ENCODE measurements at regions not wholly inside any gene's neighbourhood (a gene's known extent, or its start where the extent isn't known, plus 50 kb on each side); places are given as distances from the start of the nearest gene placed in this dataset.

DNA sequence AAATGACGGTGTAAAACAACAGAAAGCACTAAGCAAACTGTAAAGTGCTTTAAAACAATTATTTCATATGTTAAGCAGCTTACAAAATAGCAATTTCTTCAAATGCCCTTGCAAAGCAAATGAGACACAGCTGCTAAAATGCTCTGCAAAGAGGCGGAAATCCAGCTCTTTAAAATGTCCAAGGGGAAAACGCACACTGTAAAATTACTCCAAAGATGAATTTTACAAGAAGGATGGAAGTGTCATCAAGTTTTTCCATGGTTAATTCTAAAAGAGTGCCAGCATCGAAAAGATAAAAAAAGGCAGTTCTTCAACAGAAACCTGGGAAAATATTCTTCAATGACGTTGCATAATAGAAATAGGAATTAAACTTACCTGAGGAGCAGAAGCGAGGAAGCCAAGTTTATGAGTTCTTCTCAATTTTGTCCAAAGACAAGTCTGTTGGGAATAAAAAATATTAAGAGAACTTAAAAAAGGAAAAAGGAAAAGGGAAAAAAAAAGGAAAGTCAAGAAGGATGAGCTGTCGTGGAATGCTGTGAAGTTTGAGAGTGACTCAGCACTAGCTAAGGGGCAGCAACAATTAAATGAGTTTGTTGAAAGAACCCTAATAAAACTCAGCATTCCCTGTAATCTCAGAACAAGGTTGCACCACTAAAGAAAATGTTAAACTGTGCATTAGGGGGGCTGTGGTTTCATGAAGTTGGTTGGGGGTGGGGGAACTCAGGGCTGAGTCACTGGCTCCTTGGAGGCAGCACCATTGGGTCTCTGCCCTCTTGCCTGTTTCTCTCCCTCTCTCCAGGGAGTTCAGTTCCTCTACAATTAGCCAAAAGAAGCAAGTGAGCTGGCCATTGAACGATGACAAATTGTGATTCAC is 64.2 kb upstream of the BLID start:
- Mint-ChIP-seq H3K4me3 (no peak overlapping the region), H3K27me3 (no peaks in the 10 kb centered on the region), H3K36me3 (ENCODE audit: low read depth) (no peaks in the 10 kb centered on the region), H3K27ac (no peak overlapping the region), H3K9me3 (no peaks in the 10 kb centered on the region), H3K4me1 (no peaks in the 10 kb centered on the region)
- no peak for DNase-seq
- ChIA-PET CTCF (interaction anchor here (1.0 to 1.3 kb wide), 2 partner anchors 17 to 26 kb away, joined by 3 to 5 read pairs; no protein-coding TSS in a partner anchor), POLR2A (no interaction called here)

GRCh38 chr11:122178795-122179194 is 62.8 kb upstream of the BLID start:
- no peaks in the 10 kb centered on the region for H3K9me3 Mint-ChIP-seq
- DNase-seq = no peak
- H3K36me3 Mint-ChIP-seq (ENCODE audit: low read depth) = no peaks in the 10 kb centered on the region
- POLR2A ChIA-PET = no interaction called here
- H3K4me3 Mint-ChIP-seq = no peak overlapping the region
- no peaks in the 10 kb centered on the region for H3K4me1 Mint-ChIP-seq
- H3K27me3 Mint-ChIP-seq = no peaks in the 10 kb centered on the region
- H3K27ac Mint-ChIP-seq = no peak overlapping the region
- CTCF ChIA-PET = no interaction called here

GRCh38 chr11:122177238-122177637 is 61.2 kb upstream of the BLID start:
- H3K4me3 Mint-ChIP-seq = no peak overlapping the region
- CTCF ChIA-PET = no interaction called here
- no peak overlapping the region for H3K27ac Mint-ChIP-seq
- POLR2A ChIA-PET = no interaction called here
- H3K4me1 Mint-ChIP-seq = no peaks in the 10 kb centered on the region
- H3K27me3 Mint-ChIP-seq = no peaks in the 10 kb centered on the region
- no peaks in the 10 kb centered on the region for H3K36me3 Mint-ChIP-seq (ENCODE audit: low read depth)
- DNase-seq = no peak
- H3K9me3 Mint-ChIP-seq = no peaks in the 10 kb centered on the region

DNA sequence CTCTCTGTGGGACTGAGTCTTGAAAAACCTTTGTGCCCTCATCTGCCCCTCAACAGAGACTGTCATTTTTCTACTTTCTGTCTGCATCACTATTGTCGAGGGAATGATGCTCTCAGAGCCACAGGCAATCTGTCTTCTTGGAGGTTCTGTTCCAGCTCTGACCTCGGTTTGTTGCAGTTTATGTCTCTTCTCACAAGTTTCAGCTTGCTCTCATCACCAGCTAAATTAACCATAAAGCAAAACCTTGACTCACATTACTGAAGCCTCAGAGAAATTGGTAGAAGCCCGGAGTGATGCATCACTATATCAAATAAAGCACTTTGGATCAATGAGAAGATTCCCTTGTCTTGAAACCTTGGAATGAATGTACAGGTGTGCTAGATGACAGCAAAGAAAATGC is 60.6 kb upstream of the BLID start:
- CTCF ChIA-PET = no interaction called here
- H3K36me3 Mint-ChIP-seq (ENCODE audit: low read depth) = no peaks in the 10 kb centered on the region
- DNase-seq = no peak
- no peak overlapping the region for H3K27ac Mint-ChIP-seq
- no peak overlapping the region for H3K4me3 Mint-ChIP-seq
- POLR2A ChIA-PET = no interaction called here
- no peaks in the 10 kb centered on the region for H3K27me3 Mint-ChIP-seq
- H3K4me1 Mint-ChIP-seq = no peaks in the 10 kb centered on the region
- no peaks in the 10 kb centered on the region for H3K9me3 Mint-ChIP-seq

GRCh38 chr11:122175306-122175705 is 59.3 kb upstream of the BLID start:
- H3K4me3 Mint-ChIP-seq = no peak overlapping the region
- POLR2A ChIA-PET = no interaction called here

DNA sequence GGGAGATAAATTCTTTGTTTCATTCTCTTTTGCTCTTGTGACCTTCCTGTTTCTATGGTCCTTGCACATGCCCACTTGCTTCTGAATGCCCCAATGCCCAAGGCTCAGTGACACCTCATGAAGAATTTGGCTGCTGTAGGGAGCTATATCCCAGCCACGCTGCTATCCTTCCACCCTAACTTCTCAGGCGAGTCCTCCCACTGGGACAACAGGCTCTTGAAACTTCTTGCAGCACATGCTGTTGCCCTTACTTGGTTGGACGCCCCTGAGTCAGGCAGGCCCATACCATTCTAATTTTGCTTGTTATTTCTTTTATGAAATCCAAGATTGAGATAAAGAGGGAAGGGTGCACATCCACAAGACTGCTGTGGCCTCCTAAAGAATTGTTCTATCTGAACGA is 57.6 kb upstream of the BLID start:
- no peak overlapping the region for H3K27ac Mint-ChIP-seq
- no peaks in the 10 kb centered on the region for H3K4me1 Mint-ChIP-seq
- no peaks in the 10 kb centered on the region for H3K27me3 Mint-ChIP-seq
- no peak for DNase-seq
- ChIA-PET POLR2A (no interaction called here), CTCF (no interaction called here)
- no peaks in the 10 kb centered on the region for H3K36me3 Mint-ChIP-seq (ENCODE audit: low read depth)
- no peaks in the 10 kb centered on the region for H3K9me3 Mint-ChIP-seq
- H3K4me3 Mint-ChIP-seq = no peak overlapping the region

More at GRCh38 chr11:122175306-122175705, 59.3 kb upstream of the BLID start:
- Mint-ChIP-seq H3K27ac (no peak overlapping the region), H3K9me3 (no peaks in the 10 kb centered on the region), H3K36me3 (ENCODE audit: low read depth) (no peaks in the 10 kb centered on the region), H3K4me1 (no peaks in the 10 kb centered on the region), H3K27me3 (no peaks in the 10 kb centered on the region)
- no peak for DNase-seq
- CTCF ChIA-PET = interaction anchor here (0.5 kb wide), 1 partner anchor 903 kb away, joined by 3 read pairs; no protein-coding TSS in a partner anchor

- CTCF ChIA-PET = no interaction called here
- no peaks in the 10 kb centered on the region for H3K36me3 Mint-ChIP-seq (ENCODE audit: low read depth)
- H3K27me3 Mint-ChIP-seq = no peaks in the 10 kb centered on the region
Observed at GRCh38 chr11:122173074-122173450, 57.0 kb upstream of the BLID start.

GRCh38 chr11:122172352-122173073 is 56.5 kb upstream of the BLID start:
- Mint-ChIP-seq H3K27me3 (no peaks in the 10 kb centered on the region), H3K4me3 (no peak overlapping the region), H3K36me3 (ENCODE audit: low read depth) (no peaks in the 10 kb centered on the region), H3K9me3 (no peaks in the 10 kb centered on the region), H3K4me1 (no peaks in the 10 kb centered on the region), H3K27ac (no peak overlapping the region)
- DNase-seq = no peak
- CTCF ChIA-PET = no interaction called here
- POLR2A ChIA-PET = no interaction called here

More at GRCh38 chr11:122173074-122173450, 57.0 kb upstream of the BLID start:
- POLR2A ChIA-PET = no interaction called here
- Mint-ChIP-seq H3K9me3 (no peaks in the 10 kb centered on the region), H3K4me1 (no peaks in the 10 kb centered on the region), H3K4me3 (no peak overlapping the region), H3K27ac (no peak overlapping the region)
- DNase-seq = no peak

DNA sequence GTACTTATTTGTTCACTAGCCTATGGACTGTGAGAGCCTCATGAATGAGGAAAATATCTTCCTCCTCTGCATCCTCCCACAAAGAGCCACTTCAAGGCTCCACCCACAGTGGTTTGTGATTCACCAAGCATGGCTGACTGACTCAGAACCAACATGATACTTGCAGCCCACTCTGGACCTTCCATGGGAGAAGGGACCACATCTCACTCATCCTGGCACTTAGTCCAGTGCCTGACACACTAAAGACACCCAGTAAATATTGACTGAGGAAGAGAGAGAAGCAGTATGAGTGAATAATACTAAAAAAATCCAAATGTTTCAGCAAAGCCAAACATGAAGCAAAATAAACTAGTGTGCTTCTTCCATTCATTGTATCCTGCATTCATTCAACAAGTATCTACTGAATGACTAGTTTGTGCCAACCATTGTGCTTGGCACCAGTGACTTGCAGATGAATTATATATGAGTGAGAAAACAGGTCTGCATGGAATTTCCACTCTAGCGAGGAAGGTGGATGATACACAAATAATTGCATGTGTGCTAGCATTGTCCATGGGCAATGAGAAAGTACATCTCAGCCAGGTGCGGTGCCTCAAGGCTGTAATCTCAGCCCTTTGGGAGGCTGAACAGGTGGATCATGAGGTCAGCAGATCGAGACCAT is 54.9 kb upstream of the BLID start:
- CTCF ChIA-PET = no interaction called here
- no peaks in the 10 kb centered on the region for H3K27me3 Mint-ChIP-seq
- H3K9me3 Mint-ChIP-seq = no peaks in the 10 kb centered on the region
- POLR2A ChIA-PET = no interaction called here
- no peaks in the 10 kb centered on the region for H3K4me1 Mint-ChIP-seq
- no peak overlapping the region for H3K27ac Mint-ChIP-seq
- H3K36me3 Mint-ChIP-seq (ENCODE audit: low read depth) = no peaks in the 10 kb centered on the region
- no peak overlapping the region for H3K4me3 Mint-ChIP-seq
- no peak for DNase-seq

- Mint-ChIP-seq H3K4me1 (no peaks in the 10 kb centered on the region), H3K27me3 (no peaks in the 10 kb centered on the region), H3K4me3 (no peak overlapping the region), H3K36me3 (ENCODE audit: low read depth) (no peaks in the 10 kb centered on the region), H3K27ac (no peak overlapping the region), H3K9me3 (no peaks in the 10 kb centered on the region)
- POLR2A ChIA-PET = no interaction called here
- no peak for DNase-seq
- CTCF ChIA-PET = no interaction called here
Observed at GRCh38 chr11:122168218-122168617, 52.2 kb upstream of the BLID start.

DNA sequence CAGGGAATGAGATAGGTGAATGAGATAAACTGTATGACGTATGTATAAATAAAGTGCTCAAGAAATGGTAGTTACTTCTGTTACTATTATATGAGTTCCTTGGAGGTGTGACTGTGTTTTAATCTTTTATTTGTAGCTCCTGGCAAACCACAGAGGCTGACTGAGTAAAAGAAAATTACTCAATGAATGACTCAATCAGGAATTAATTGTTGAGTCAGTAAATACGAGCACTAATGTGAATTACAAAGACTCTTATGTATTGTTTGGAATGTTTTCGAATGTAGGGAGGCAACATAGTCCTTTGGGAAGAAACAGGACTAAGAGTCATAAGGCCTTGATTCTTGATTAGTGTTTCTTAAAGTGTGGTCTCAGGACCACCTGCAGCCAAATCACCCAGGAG is 51.1 kb upstream of the BLID start:
- Mint-ChIP-seq H3K4me1 (no peaks in the 10 kb centered on the region), H3K9me3 (no peaks in the 10 kb centered on the region), H3K27ac (no peak overlapping the region), H3K36me3 (ENCODE audit: low read depth) (no peaks in the 10 kb centered on the region), H3K4me3 (no peak overlapping the region), H3K27me3 (no peaks in the 10 kb centered on the region)
- ChIA-PET POLR2A (no interaction called here), CTCF (no interaction called here)
- no peak for DNase-seq

- no peaks in the 10 kb centered on the region for H3K27me3 Mint-ChIP-seq
- CTCF ChIA-PET = no interaction called here
- no peaks in the 10 kb centered on the region for H3K36me3 Mint-ChIP-seq (ENCODE audit: low read depth)
- no peak overlapping the region for H3K4me3 Mint-ChIP-seq
- H3K27ac Mint-ChIP-seq = no peak overlapping the region
- DNase-seq = no peak
- H3K9me3 Mint-ChIP-seq = no peaks in the 10 kb centered on the region
- POLR2A ChIA-PET = no interaction called here
- H3K4me1 Mint-ChIP-seq = no peaks in the 10 kb centered on the region
Observed at GRCh38 chr11:122165607-122166371, 49.8 kb upstream of the BLID start.

Data from activated CD4-positive, alpha-beta memory T cell treated with anti-CD3 and anti-CD28 coated beads, Interleukin-2, amount 10 ng/mL, durations not matched to agents 7 days and 5 days (primary cell).